IMR-90 (cell line): ENCODE measurements at regions not wholly inside any gene's neighbourhood (a gene's known extent, or its start where the extent isn't known, plus 50 kb on each side); places are given as distances from the start of the nearest gene placed in this dataset.

Experiments used
- ATAC-seq: fragments of 200-7000 bp; cut with Tn5 transposase; 2 replicates; pipeline ENCODE4 v1.9.1; 2020; ENCODE audit warnings: low read depth, mild to moderate bottlenecking, moderate library complexity
- BruUV-seq: library from RNA; stranded (reverse); fragments of 400-500 nt; replicated peaks from 2 replicates; lab custom pipeline; 2021; lab: Mats Ljungman, UMichigan
- CTCF ChIA-PET: fragments of 300-600 bp; formaldehyde crosslinking; extraction: SDS; loops from one replicate; lab custom pipeline; 2021; ENCODE audit warnings: antibody characterized with exemption; lab: Yijun Ruan, JAX
- POLR2A ChIA-PET: fragments of 300-600 bp; sonication (Branson Sonifier 250); formaldehyde crosslinking; loops from one replicate; lab custom pipeline; 2022; ENCODE audit warnings: antibody characterized with exemption; ENCODE audit not compliant: unreplicated experiment; lab: Charles Lee
- DNase-seq: peaks from one replicate; pipeline ENCODE4 v3.0.0; 2013
- H2AFZ ChIP-seq: replicated peaks from 2 replicates; pipeline ENCODE3; 2013; ENCODE audit warnings: low read length, mild to moderate bottlenecking; ENCODE audit not compliant: poor library complexity
- H2AK5ac ChIP-seq: 2 replicates; pipeline ENCODE4 v1.6.1; 2013; ENCODE audit warnings: low read depth, low read length, inconsistent platforms
- H2AK9ac ChIP-seq: replicated peaks from 2 replicates; pipeline ENCODE3; 2013; ENCODE audit warnings: mild to moderate bottlenecking, low read depth, low read length, moderate library complexity; ENCODE audit not compliant: poor library complexity
- H2BK120ac ChIP-seq: 2 replicates; pipeline ENCODE4 v1.6.1; 2013; ENCODE audit warnings: low read depth, low read length, inconsistent platforms
- H2BK15ac ChIP-seq: 3 replicates; pipeline ENCODE4 v1.6.1; 2013; ENCODE audit warnings: low read depth, low read length, inconsistent platforms
- H2BK20ac ChIP-seq: 2 replicates; pipeline ENCODE4 v1.6.1; 2013; ENCODE audit warnings: low read depth, mild to moderate bottlenecking, inconsistent platforms, low read length, moderate library complexity
- H2BK5ac ChIP-seq: 2 replicates; pipeline ENCODE4 v1.6.1; 2013; ENCODE audit warnings: mild to moderate bottlenecking, low read depth, low read length, inconsistent platforms; ENCODE audit not compliant: poor library complexity, severe bottlenecking
- H3K14ac ChIP-seq: replicated peaks from 2 replicates; pipeline ENCODE4 v1.6.1; 2013; ENCODE audit warnings: low read depth, low read length, inconsistent platforms
- H3K18ac ChIP-seq: 2 replicates; pipeline ENCODE4 v1.6.1; 2013; ENCODE audit warnings: low read depth, low read length, control low read depth
- H3K23ac ChIP-seq: 2 replicates; pipeline ENCODE4 v1.6.1; 2013; ENCODE audit warnings: low read depth, low read length, inconsistent platforms
- H3K27ac ChIP-seq: 2 replicates; pipeline ENCODE4 v1.5.1; 2013; ENCODE audit warnings: mild to moderate bottlenecking, control low read depth, low read length; ENCODE audit not compliant: insufficient read depth
- H3K27me3 ChIP-seq: 2 replicates; pipeline ENCODE4 v1.6.1; 2013; ENCODE audit warnings: low read length; ENCODE audit not compliant: control insufficient read depth, insufficient read depth
- H3K36me3 ChIP-seq: 2 replicates; pipeline ENCODE4 v1.6.1; 2013; ENCODE audit warnings: low read length, mixed read lengths; ENCODE audit not compliant: control insufficient read depth, insufficient read depth
- H3K4ac ChIP-seq: 2 replicates; pipeline ENCODE4 v1.6.1; 2013; ENCODE audit warnings: low read depth, low read length, inconsistent platforms
- H3K4me1 ChIP-seq: 2 replicates; pipeline ENCODE4 v1.6.1; 2013; ENCODE audit warnings: low read length, mixed read lengths; ENCODE audit not compliant: control insufficient read depth, insufficient read depth
- H3K4me2 ChIP-seq: 2 replicates; pipeline ENCODE4 v1.6.1; 2013; ENCODE audit warnings: low read depth, mild to moderate bottlenecking, control low read depth, low read length, moderate library complexity
- H3K4me3 ChIP-seq: 2 replicates; pipeline ENCODE4 v1.5.1; 2013; ENCODE audit warnings: low read depth, mild to moderate bottlenecking, control low read depth, low read length, moderate library complexity; ENCODE audit not compliant: insufficient read depth
- H3K56ac ChIP-seq: 2 replicates; pipeline ENCODE4 v1.6.1; 2013; ENCODE audit warnings: low read length, inconsistent platforms; ENCODE audit not compliant: insufficient read depth; ENCODE audit errors: extremely low read depth
- H3K79me1 ChIP-seq, 2 experiments: 2 replicates each; pipeline ENCODE4 v1.6.1; 2013; ENCODE audit warnings: low read length in 2 of 2, inconsistent platforms in 1 of 2, low read depth in 1 of 2
- H3K9ac ChIP-seq: 2 replicates; pipeline ENCODE4 v1.6.1; 2013; ENCODE audit warnings: low read depth, low read length, control low read depth
- H3K9me1 ChIP-seq: 2 replicates; pipeline ENCODE4 v1.6.1; 2013; ENCODE audit warnings: low read length, inconsistent platforms; ENCODE audit not compliant: insufficient read depth
- H3K9me3 ChIP-seq: 2 replicates; pipeline ENCODE4 v1.6.1; 2013; ENCODE audit warnings: low read length; ENCODE audit not compliant: control insufficient read depth, insufficient read depth
- H4K20me1 ChIP-seq: 2 replicates; pipeline ENCODE4 v1.6.1; 2013; ENCODE audit warnings: low read length, inconsistent platforms; ENCODE audit not compliant: insufficient read depth
- H4K5ac ChIP-seq: 2 replicates; pipeline ENCODE4 v1.6.1; 2013; ENCODE audit warnings: mild to moderate bottlenecking, low read depth, low read length, control low read depth
- H4K8ac ChIP-seq, 2 experiments: 2 replicates each; pipeline ENCODE4 v1.6.1; 2013; ENCODE audit warnings: low read depth in 2 of 2, low read length in 2 of 2, control low read depth in 1 of 2, inconsistent platforms in 1 of 2
- H4K91ac ChIP-seq: 2 replicates; pipeline ENCODE4 v1.6.1; 2013; ENCODE audit warnings: low read depth, low read length, inconsistent platforms; ENCODE audit not compliant: insufficient read depth
- CEBPB ChIP-seq: IDR thresholded peaks from 2 replicates; pipeline ENCODE4 v1.6.1; 2012; ENCODE audit warnings: low read depth, low read length, improper control_type of control experiment
- CHD1 ChIP-seq: IDR thresholded peaks from 2 replicates; pipeline ENCODE4 v1.6.1; 2012; ENCODE audit warnings: low read depth, low read length, improper control_type of control experiment
- MAFK ChIP-seq: IDR thresholded peaks from 2 replicates; pipeline ENCODE4 v1.6.1; 2012; ENCODE audit warnings: low read depth, low read length, improper control_type of control experiment
- MAZ ChIP-seq: IDR thresholded peaks from 2 replicates; pipeline ENCODE4 v1.6.1; 2012; ENCODE audit warnings: low read depth, mild to moderate bottlenecking, low read length, improper control_type of control experiment, moderate library complexity, borderline replicate concordance
- MXI1 ChIP-seq: IDR thresholded peaks from 2 replicates; pipeline ENCODE4 v1.6.1; 2012; ENCODE audit warnings: low read depth, mild to moderate bottlenecking, low read length, moderate library complexity, borderline replicate concordance
- NFE2L2 ChIP-seq: fragments of 150-350 bp; IDR thresholded peaks from 2 replicates; pipeline ENCODE4 v1.6.1; 2016; ENCODE audit warnings: low read depth, mild to moderate bottlenecking, low read length
- RAD21 ChIP-seq: IDR thresholded peaks from 2 replicates; pipeline ENCODE4 v1.6.1; 2012; ENCODE audit warnings: low read length, improper control_type of control experiment
- RFX5 ChIP-seq: IDR thresholded peaks from 2 replicates; pipeline ENCODE4 v1.8.0; 2012; ENCODE audit warnings: low read depth, mild to moderate bottlenecking, low read length, moderate library complexity
- WGBS, 2 experiments: methylation state at CpG; one replicate each; pipeline versions ENCODE4 v1.1.5 to v1.1.7; 2013; ENCODE audit warnings: missing lambda C conversion rate in 2 of 2; ENCODE audit not compliant: insufficient read length in 1 of 2; ENCODE audit errors: extremely low coverage in 2 of 2; 5-methylcytosine and 5-hydroxymethylcytosine counted together
- dilution Hi-C: fragments of 300-500 bp; cut with HindIII; formaldehyde crosslinking; loops from one replicate; pipeline ENCODE4 v1.14.3; 2018; ENCODE audit warnings: low sequenced_read_pairs; ENCODE audit not compliant: unreplicated experiment
- in situ Hi-C: fragments of 300-500 bp; cut with MboI; formaldehyde crosslinking; loops from 3 replicates; pipeline ENCODE4 v1.14.3; 2019; ENCODE audit warnings: low sequenced_read_pairs, inconsistent platforms, mixed read lengths
- intact Hi-C: fragments of 100-400 bp; cut with micrococcal nuclease; formaldehyde crosslinking; loops from 2 replicates; pipeline ENCODE4 v1.10.0; 2022
- TF ChIP-seq, protein P1 (sequence below): fragments of 150-350 bp; IDR thresholded peaks from 2 replicates; pipeline ENCODE4 v1.6.1; 2017; ENCODE audit warnings: mild to moderate bottlenecking, antibody characterized with exemption, low read length, low read depth
- TF ChIP-seq, protein P2 (sequence below): fragments of 150-350 bp; IDR thresholded peaks from 2 replicates; pipeline ENCODE4 v1.6.1; 2016; ENCODE audit warnings: low read depth, mild to moderate bottlenecking, low read length, moderate library complexity, borderline replicate concordance

GRCh38 chr22:41036924-41037323 lies 55.5 kb upstream of the EP300 start:
- Histone ChIP-seq H2BK20ac (no peak overlapping the region), H2AK9ac (no peak overlapping the region), H3K4ac (no peak overlapping the region), H3K27me3 (peaks cover 10% of the 10 kb centered on the region), H2BK15ac (no peak overlapping the region), H2AFZ (no peak overlapping the region), H4K91ac (no peak overlapping the region), H3K9me1 (no peaks in the 10 kb centered on the region), H2BK120ac (no peak overlapping the region), H3K56ac (no peak overlapping the region), H3K23ac (no peak overlapping the region), H3K4me2 (no peak overlapping the region), H3K9ac (no peak overlapping the region), H3K9me3 (no peaks in the 10 kb centered on the region), H4K20me1 (no peaks in the 10 kb centered on the region), H3K79me1 (no peaks in the 10 kb centered on the region), H2BK5ac (no peak overlapping the region), H2AK5ac (no peak overlapping the region), H3K27ac (no peak overlapping the region), H3K18ac (no peak overlapping the region), H3K14ac (no peak overlapping the region), H3K4me3 (no peak overlapping the region), H3K4me1 (no peaks in the 10 kb centered on the region), H4K5ac (no peak overlapping the region), H3K36me3 (no peaks in the 10 kb centered on the region), H4K8ac (no peak overlapping the region)
- intact Hi-C loops (no loop called here), dilution Hi-C loops (no loop called here), in situ Hi-C loops (no loop called here)
- no peak for DNase-seq
- 94% methylated on average over 2 of the region's 7 CpGs; no CpG with 5 or more reads in 1 of the 2 experiments for WGBS, 2 experiments
- ChIA-PET CTCF (no interaction called here), POLR2A (no interaction called here)
- TF ChIP-seq, protein P1, sequence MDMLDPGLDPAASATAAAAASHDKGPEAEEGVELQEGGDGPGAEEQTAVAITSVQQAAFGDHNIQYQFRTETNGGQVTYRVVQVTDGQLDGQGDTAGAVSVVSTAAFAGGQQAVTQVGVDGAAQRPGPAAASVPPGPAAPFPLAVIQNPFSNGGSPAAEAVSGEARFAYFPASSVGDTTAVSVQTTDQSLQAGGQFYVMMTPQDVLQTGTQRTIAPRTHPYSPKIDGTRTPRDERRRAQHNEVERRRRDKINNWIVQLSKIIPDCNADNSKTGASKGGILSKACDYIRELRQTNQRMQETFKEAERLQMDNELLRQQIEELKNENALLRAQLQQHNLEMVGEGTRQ = no peak
- TF ChIP-seq RFX5 (no peak), RAD21 (no peak), CHD1 (no peak), NFE2L2 (no peak), MAZ (no peak), MXI1 (no peak), MAFK (no peak), CEBPB (no peak)
- TF ChIP-seq, protein P2, sequence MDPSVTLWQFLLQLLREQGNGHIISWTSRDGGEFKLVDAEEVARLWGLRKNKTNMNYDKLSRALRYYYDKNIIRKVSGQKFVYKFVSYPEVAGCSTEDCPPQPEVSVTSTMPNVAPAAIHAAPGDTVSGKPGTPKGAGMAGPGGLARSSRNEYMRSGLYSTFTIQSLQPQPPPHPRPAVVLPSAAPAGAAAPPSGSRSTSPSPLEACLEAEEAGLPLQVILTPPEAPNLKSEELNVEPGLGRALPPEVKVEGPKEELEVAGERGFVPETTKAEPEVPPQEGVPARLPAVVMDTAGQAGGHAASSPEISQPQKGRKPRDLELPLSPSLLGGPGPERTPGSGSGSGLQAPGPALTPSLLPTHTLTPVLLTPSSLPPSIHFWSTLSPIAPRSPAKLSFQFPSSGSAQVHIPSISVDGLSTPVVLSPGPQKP = no peak
- no TSS peak for BruUV-seq
- ATAC-seq = no peak
